Fibroblast of peridontal ligament (primary cell): ENCODE measurements at regions not wholly inside any gene's neighbourhood (a gene's known extent, or its start where the extent isn't known, plus 50 kb on each side); places are given as distances from the start of the nearest gene placed in this dataset.

Experiments
- DNase-seq: peaks from one replicate; pipeline ENCODE4 v3.0.0-alpha.2; 2010; ENCODE audit errors: extremely low read depth

DNA sequence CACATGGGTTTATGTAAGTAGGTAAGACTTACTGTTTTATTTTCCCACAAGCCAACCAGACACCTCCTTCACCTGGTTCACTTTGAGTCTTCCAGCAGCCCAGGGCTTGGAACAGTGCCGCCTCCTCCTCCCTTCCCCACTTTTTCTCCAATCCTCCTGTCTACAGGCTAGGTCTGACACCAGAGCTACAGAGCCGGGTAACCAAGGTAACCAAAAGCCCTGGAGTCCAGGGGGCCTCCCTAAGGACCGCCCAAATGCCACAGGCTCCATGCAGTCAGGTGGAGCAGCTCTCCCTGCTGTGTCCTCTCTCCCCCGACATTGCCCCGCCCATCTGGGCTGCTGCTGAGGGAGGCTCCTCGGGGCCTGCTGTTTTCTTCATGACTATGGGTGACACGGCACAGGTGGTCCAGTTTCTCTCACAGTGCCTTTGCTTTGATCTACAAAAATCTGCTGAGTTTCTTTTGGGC, 138.0 kb upstream of the EFNA5 start:
- no peak for DNase-seq

DNA sequence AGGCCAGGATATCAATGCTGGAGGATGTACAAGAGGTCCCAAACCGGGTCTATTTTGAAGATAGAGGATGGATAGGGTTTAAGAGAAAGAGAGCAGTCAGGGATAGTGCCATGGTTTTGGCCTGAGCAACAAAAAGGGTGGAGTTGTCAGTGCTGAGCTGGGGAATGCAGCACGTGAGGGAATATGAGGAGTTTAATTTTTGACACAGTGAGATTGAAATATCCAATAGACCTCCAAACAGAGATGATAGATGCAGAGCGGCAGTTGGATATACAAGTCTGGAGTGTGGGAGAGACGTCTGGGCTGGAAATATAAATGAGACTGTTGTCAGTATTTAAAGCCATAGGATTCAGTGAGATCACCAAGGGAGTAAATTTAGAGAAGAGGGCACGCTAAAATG, 136.7 kb upstream of the EFNA5 start:
- DNase-seq = no peak

DNA sequence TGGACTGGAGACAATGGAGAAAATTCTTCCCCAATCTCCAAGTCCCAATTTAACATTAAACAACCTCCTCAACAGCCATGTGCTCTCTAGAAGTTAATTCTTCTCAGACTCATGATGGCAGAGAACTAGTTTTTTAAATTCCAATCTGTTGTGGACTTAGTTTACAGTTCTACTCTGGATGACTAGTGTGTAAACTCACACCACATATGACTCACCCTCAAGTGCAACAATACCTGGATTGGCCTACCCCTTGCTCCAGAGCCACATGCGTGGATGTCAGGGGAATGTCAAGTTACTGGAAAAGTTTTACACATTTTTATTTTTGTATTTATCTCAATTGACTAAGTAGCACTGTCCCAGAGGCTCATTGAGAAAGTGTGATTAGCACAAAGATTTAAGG, 136.0 kb upstream of the EFNA5 start:
- no peak for DNase-seq

DNA sequence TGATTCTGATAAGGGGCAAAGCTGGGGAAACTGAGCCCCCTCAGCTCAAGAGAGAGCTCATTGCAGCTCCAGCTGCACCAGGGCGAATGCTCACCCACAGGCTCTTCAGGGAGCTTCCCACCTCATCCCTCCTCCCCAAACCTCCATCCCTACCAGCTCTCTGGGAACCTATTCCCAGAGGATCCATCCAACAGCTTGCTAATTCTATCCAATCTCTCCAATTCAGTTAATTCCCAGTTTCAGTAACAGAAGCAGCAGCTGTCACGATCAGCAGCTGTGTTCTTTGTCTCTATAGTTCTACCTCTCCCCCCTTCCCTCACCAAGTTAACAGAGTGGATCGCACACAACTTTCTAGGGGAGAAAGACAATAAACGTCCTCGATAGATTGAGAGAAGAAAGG, 135.5 kb upstream of the EFNA5 start:
- DNase-seq = no peak

DNA sequence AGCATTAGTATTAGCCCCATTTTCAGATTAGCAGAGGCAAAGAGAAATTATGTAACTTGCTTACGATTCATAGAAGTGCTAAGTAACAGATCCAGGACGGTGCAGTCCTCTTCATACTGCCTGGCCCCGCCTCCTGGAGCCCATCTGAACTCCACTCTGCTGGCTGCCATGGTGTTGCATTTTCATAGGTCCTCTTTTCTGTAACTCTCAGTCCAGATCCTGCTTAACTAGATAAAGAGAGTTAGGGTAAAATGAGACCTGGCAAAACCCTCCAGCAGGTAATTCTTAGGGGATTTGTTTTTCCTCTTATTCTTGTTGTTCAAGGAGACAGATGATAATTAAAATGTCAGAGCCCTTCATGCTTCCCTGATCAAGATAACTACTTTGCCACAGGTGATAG, 135.1 kb upstream of the EFNA5 start:
- DNase-seq = no peak

DNA sequence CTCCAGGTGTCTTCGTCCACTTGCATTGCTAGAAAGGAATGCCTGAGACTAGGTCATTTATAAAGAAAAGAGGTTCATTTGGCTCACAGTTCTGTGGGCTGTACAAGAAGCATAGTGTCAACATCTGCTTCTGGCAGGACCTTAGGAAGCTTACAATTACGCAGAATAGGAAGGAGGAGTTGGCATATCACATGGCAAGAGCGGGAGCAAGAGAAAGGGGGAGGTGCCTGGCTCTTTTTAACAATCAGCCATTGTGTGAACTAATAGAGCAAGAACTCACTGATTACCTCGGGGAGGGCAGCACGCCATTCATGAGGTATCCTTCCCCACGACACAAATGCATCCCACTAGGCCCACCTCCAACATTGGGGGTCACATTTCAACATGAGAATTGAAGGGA, 134.4 kb upstream of the EFNA5 start:
- DNase-seq = no peak

DNA sequence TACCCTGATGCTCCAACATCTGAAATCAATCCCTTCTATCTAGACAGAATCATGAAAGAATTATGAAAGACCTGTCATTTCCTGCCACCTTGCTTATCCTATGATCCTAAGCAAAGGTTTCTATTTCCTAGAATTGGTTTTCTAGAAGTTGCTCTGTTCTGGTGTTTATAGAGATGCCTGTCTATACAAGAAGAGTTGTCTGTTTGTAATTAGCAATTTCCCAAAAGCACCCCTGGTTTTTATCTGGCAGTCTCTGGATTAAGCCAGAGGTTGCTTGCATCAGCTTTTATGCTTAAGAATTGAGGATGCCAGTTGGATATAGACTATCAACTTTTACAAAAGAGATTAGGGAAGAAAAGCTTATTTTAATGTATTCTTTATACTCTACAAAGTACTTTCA, 133.0 kb upstream of the EFNA5 start:
- peak; percentile 11 for DNase-seq

DNA sequence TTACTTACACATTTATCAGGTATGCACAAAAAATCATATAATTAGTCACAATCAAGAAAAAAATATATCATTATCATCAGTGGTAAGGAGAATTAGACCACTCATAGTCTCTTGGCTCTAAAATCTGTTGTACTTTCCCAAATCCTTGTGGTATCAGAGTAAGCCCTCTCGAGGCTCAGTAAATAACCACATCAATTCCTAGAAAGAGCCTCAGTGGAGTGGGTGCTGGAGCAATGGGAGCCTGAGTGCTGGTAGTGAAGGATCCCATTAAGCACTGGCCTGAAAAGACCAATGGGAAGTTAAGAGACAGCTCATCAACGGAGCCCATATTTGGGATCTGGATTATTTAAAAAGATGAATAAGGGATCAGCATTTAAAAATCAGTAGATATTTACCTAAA, 130.3 kb upstream of the EFNA5 start:
- DNase-seq = no peak

DNA sequence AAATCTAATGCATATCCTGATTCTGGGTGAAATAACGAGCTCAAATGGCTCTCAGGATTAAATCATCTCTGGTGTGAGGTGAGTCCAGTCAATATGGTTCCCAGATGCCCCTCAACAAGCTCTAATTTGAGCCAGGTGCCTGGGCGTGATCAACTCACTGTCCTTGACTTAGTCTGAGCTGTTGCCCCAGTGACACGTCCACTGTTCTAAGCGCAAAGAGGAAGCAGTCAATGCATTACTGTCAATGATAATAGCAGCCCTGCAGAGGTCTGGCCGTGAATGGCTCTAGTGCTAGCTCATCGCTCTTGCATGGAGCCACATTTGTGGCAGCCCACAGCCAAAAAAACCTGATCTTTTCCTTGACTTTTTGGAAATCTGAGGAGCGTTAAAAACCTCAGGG, 128.6 kb upstream of the EFNA5 start:
- no peak for DNase-seq

DNA sequence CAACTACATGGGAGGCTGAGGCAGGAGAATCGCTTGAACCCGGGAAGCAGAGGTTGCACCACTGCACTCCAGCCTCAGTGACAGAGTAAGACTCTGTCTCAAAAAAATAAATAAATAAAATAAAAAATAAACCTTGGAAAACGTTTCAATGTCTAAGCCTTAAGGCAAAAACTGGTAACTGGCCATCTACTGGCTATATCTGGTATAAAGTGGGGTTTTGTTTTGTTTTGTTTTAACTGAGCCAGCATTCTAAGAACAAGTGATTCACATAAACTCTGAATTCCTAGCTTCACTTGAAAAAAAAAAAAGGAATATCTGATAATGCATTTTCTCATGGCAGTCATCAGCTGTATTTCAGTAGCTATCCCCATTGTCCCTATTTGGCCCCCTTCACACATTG, 126.1 kb upstream of the EFNA5 start:
- DNase-seq = peak; percentile 45

DNA sequence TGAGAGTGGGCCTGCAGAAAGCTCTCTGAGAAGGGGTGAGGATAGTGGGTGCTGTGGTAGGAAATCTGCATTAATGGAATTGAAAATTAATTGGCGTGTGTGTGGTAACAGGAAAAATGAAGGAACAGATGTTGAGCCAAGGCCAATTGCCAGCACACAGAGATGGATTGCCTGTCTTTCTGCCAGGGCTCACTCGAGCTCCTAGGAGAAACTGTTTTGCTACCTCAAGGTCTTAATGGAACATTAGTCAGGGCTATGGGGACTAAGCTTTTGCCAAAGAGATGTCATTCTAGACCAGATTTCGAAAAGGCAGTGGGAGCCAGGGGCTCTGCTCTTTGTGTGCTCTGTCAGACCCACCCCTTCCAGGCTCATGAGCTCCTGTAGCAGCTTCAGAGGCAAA, 124.0 kb upstream of the EFNA5 start:
- DNase-seq = no peak

DNA sequence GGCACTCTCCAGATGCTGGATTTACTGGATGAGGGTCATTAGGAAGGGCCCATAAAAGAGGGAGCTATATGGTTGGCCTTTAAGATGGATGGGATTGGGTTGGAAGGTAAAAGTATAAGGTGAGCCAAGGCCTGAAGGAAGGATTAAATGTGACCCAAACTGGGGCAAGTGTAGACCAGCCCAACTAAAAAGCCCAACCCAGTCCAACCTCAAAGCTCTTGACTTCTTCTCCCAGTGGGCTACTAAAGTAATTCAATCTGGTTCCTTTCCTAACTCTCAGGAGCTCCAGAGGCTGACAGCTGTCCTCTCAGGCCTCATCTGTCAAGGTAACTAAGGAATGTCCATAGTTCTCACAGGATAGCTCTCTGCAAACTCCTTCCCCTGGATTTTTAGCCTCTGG, 122.2 kb upstream of the EFNA5 start:
- DNase-seq = no peak

DNA sequence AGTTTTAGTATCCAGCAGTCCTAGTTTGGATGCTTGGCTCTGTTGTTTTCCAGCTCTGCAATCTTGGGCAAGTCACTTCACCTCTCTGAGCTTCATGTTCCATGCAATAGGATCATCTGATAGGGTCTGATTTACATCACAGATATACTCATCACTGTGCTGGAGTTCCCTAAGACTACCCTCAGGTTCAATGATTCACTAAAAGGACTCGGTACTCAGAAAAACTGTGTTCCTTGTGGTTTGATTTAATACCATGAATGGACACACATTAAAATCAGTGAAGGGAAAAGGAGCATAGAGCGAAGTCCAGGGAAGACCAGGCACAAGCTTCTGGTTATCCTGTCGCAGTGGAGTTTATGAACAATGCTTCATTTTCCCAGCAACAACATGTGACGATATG, 119.9 kb upstream of the EFNA5 start:
- no peak for DNase-seq

DNA sequence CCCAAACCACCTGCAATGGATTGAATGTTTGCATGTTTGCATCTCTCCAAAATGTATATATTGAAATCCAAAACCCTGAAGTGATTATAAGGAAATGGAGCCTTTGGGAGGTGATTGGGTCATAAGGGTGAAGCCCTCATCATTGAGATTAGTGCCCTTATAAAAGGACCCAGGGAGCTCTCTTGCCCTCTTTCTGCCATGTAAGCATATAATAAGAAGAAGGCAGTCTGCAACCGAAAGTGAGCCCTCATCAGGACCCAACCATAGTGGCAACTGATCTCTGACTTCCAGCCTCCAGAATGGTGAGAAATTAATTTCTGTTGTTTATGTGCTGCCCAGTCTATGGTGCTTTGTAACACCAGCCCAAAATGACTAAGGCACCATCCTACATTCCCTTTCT, 115.7 kb upstream of the EFNA5 start:
- DNase-seq = no peak

DNA sequence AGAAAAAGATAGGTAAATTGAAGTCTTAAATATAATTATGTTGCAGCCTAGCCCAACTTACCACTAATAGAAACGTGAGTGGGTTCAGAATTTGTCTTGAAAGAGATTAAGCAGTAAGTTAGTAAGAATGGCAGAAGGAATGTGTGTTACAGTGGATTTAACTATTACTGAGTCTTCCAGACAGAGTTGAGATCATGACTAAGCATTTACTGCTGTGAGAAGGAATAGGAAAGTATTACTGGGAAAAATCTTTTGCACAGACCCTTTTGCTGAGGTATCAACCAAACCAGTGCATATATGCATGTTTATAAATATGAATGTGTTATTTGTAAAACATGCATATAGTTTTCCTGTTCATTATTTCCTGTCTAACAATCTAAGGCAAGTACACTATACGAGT, 112.8 kb upstream of the EFNA5 start:
- DNase-seq = peak; percentile 49

DNA sequence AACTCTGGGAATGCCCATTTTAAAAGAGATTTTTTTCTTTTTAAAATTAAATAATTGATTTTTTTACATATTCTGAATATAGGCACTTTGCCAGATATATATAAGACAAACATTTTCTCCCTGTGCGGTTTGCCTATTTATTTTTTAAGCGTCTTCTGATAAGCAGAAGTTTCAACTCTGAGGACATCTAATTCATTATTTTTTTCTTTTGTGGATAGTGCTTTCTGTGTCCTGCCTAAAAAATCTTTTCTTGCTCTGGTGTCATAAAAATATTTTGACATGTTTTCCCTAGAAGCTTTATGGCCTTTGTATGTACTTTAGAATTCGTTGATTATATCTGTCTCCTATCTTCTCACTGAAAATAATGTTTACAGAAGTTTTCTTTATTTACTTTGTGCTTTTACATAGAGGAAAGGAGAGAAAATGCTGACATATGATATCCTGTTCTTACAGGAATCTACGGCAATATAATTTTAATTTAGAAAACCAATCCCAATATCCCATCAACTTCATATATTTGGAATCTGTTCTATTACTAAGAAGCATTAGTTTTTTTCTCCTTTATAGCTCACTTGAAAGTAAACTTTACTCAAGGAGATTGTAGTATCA, 111.9 kb upstream of the EFNA5 start:
- DNase-seq = no peak

DNA sequence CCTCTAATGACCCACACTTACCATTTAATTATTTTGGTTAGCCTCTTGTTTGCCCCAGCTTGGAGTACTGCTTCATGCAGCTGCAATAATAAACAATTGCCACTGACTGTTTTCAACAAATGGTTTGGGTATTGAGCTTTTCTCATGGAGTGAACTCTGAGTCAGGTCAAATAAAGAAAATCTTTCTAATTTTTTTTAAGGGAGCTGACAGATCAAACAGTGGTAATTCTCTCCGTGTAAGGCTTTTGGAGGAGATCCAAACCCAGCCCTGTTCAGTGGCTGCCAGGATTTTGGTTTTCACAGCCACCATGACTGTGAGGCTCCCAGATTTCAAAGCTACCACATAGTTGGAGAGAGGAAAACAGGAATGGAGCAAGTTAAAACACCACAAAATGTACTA, 110.7 kb upstream of the EFNA5 start:
- DNase-seq = peak; percentile 34

DNA sequence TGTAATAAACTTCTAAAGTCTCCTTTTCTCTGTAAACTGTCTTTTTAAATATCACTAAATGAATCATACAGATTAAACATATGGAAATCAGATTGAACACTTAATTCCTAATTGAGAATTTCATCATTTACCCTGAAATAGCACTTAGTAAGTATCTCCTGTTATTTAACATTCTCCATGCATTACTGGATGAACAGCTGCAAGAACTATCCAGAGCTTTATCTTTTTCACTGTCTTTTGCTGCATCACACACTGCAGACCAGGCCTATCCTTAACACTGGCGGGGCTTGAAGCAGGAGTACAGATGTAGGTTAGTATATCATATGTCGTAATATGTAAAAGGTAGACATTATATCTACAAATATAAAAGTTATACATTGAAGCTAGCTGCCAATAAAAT, 108.7 kb upstream of the EFNA5 start:
- no peak for DNase-seq

DNA sequence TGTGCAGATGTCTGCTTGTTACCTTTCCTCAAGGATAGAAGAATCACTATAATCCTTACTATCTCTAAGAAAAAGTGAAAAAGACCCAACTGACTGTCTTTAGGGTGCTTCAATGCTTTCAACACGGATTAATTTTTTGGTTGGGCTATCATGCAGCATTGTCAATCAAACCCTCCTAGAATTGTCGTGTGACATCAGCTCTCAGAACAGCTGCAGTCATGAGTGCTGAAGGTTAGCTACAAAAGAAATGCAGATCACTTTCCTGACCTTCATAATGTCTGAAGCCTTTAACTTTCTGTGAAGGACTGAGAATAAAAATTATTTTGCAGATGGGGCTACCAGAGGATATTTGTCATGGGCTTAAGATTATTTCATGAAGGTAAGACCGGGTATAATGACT, 107.9 kb upstream of the EFNA5 start:
- DNase-seq = no peak

DNA sequence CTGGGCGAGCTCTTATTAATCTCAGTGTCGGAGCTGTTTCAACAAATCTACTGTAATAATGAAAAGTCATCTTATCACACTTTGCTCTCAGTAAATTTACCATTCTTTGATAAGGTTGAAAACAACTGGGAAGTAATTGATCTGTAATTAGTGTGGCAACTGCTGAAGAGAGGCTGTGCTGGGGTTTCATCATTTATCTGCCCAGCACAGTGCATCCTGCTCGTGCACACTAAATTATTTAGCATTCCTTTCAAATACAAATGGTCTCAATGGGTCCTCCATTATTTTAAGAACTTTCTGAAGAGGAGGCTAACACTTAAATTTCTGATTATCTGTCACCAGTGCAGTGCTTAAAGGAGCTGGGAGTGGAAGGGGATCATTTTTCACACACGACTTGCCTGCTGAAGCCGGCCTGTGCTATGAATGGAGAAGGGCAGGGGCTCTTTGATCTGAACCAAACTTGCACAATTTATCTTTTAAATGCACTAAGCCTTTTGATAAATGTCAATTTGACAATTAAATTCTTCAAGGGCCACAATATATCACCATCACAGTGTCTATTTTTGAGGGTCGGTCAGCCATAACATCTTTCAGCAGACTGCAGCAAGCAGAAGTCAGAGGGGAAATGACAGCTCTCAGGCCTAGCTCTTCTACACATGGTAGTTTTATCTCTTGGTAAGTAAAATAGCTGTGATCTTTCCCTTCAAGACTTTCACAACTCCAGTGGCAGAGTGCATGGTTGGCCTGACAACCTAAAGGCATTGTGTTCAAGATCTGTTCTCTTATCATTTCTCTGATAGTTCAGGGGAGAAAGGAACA, 106.4 kb upstream of the EFNA5 start:
- no peak for DNase-seq

DNA sequence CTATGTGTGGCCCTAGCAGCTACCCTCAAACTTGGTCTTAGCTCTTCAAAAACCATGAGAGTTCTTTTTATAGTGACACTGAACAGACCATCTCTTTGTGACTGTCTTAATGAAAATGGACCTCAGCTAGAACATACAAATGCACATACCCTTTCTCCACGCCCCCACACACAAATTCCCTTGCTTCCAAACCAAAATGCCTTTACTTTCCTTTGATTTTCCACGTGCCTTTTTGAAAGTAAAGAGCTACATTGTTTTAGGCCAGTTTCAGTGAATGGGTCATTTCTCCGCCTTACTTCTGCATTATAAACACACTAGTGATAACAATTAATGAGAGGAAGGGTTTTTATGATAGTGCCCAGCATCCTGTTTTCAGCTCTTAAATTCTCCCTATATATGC, 105.8 kb upstream of the EFNA5 start:
- no peak for DNase-seq

DNA sequence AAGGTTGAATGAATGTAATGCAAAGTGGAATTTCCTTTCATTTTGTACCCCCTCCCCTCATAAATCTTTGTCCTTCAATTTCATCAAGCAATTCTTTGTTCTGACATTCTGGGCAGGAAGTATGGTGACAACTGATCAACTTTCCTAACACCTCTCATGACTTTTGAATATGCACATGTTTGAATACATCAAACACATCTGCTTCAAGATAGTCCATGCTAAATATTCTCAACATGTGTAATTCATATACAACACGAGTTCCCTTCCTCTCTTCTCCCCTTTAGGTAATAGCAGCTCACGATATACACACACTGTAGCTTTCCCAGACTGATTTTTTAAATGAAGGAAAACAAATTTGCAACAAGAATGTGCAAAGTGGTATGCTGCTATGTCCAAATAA, 103.6 kb upstream of the EFNA5 start:
- no peak for DNase-seq

DNA sequence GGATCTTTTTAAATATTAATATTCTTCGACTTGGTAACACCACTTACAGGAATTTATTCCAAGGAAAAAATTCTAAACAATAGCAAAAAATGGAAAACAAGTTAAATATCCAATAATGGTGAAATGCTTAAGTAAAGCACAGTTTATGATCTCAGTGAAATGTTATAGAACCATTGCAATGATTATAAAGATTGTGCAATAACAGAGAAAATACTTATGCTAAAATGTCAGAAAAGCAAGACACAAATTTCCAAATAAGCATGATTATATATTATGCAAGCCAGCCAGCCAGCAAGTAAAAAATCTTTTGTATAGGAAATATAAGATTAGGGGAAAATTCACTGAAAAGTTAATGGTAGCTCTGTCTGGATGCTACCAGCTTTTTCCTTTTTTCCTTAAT, 102.7 kb upstream of the EFNA5 start:
- DNase-seq = peak; percentile 44
